ENCODE measurements at regions not wholly inside any gene's neighbourhood (a gene's known extent, or its start where the extent isn't known, plus 50 kb on each side); places are given as distances from the start of the nearest gene placed in this dataset.
"Not testable (repeated sequence)": the region's sequence is repeated elsewhere in the genome, so short reads cannot be mapped to it uniquely, and the experiment has no call there.

DNA sequence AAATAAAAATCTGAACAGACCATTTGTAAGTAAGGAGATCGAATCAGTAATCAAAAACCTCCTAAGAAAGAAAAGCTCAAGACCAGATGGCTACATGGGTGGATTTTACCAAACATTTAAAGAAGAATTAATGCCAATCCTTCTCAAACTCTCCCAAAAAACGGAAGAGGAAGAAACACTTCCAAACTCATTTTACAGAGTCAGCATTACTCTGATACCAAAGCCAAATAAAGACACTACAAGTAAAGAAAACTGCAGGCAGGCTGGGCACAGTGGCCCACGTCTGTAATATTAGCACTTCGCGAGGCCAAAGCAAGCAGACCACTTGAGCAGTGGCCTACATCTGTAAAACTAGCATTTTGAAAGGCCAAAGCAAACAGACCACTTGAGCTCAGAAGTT, 159.8 kb downstream of the DPY19L2 start:
- DNase-seq (ENCODE audit: low read depth) = no peak
- TF ChIP-seq, protein P1, sequence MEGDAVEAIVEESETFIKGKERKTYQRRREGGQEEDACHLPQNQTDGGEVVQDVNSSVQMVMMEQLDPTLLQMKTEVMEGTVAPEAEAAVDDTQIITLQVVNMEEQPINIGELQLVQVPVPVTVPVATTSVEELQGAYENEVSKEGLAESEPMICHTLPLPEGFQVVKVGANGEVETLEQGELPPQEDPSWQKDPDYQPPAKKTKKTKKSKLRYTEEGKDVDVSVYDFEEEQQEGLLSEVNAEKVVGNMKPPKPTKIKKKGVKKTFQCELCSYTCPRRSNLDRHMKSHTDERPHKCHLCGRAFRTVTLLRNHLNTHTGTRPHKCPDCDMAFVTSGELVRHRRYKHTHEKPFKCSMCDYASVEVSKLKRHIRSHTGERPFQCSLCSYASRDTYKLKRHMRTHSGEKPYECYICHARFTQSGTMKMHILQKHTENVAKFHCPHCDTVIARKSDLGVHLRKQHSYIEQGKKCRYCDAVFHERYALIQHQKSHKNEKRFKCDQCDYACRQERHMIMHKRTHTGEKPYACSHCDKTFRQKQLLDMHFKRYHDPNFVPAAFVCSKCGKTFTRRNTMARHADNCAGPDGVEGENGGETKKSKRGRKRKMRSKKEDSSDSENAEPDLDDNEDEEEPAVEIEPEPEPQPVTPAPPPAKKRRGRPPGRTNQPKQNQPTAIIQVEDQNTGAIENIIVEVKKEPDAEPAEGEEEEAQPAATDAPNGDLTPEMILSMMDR (IDR thresholded peaks at IDR 0.05; ENCODE audit: insufficient read depth, low read length) = no peak
- H3K4me3 ChIP-seq (ENCODE audit: low read depth, low read length) = no peak overlapping the region

DNA sequence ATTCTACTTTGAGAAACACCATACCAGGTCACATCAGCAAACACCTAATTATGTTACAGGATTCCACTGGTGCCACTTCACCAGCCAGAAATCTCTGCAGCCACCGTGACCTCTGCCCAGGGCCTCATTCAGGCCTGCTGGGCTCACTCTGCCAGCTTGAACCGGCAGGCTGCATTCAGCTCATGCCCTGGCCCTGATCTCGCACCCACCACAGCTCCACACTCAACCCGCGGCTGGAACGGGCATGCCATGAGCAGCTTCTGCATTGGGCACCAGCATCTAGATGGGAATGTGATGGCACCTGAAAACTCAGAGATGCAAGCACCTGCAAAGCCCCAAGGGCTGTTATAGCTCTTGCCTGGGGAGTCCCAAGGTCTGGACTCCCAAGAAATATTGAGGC, 168.7 kb downstream of the DPY19L2 start:
- TF ChIP-seq, protein P1 (IDR thresholded peaks at IDR 0.05; ENCODE audit: insufficient read depth, low read length) = no peak
- H3K4me3 ChIP-seq (ENCODE audit: low read depth, low read length) = no peak overlapping the region
- no peak for DNase-seq (ENCODE audit: low read depth)

DNA sequence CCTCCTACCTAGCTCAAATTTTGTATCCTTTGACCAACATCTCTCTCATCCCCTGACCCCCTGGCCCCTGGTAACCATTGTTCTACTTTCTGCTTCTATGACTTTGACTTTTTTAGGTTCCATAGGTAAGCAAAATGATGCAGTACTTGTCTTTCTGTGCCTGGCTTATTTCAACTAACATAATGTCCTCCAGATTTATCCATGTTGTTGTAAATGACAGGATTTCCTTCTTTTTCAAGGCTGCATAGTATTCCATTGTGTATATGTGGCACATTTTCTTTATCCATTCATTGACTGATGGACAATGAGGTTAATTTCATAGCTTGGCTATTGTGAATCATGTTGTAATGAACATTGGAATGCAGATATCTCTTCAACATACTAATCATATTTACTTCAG, 170.1 kb downstream of the DPY19L2 start:
- no peak overlapping the region for H3K4me3 ChIP-seq (ENCODE audit: low read depth, low read length)
- TF ChIP-seq, protein P1 (IDR thresholded peaks at IDR 0.05; ENCODE audit: insufficient read depth, low read length) = no peak
- DNase-seq (ENCODE audit: low read depth) = no peak

DNA sequence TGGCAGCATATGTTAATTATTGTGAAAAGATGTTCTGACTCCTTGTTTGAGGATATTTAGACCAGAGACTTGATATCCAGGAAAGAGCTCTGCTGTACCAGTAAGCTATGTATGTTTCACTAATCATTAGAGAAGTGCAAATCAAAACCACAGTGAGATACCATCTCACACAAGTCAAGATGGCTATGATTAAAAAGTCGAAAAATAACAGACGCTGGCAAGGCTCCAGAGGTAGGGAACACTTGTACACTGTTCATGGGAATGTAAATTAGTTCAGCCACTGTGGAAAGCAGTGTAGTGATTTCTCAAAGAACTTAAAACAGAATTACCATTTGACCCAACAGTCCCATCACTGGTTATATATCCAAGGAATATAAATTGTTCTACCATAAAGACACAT, 171.6 kb downstream of the DPY19L2 start:
- H3K4me3 ChIP-seq (ENCODE audit: low read depth, low read length) = no peak overlapping the region
- no peak for DNase-seq (ENCODE audit: low read depth)
- TF ChIP-seq, protein P1 (IDR thresholded peaks at IDR 0.05; ENCODE audit: insufficient read depth, low read length) = no peak

DNA sequence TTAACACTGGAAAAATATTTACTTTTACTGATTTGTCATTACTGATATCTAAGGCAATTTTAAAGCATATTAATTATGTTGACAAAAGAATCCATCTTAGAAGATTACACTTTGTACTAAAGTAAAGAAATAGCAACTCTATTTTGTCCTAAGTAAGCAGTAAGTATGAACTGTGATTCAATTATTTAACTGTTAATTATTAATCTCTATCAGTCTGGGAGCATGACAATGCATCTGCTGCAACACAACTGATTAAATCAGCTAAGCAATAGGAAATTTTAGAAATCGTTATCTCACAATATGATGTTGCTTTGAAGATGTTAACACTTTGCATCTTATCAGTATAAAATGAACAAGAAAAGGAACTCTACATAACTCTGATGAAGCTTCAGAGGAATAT, 172.3 kb downstream of the DPY19L2 start:
- TF ChIP-seq, protein P1 (IDR thresholded peaks at IDR 0.05; ENCODE audit: insufficient read depth, low read length) = no peak
- no peak overlapping the region for H3K4me3 ChIP-seq (ENCODE audit: low read depth, low read length)
- no peak for DNase-seq (ENCODE audit: low read depth)

DNA sequence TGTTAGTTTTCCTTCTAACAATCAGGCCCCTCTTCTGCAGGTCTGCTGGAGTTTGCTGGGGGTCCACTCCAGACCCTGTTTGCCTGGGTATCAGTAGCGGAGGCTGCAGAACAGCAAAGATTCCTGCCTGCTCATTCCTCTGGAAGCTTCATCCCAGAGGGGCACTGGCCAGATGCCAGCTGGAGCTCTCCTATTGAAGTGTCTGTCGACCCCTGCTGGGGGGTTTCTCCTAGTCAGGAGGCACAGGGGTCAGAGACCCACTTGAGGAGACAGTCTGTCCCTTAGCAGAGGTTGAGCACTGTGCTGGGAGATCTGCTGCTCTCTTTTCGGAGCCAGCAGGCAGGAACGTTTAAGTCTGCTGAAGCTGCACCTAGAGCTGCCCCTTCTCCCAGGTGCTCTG, 174.9 kb downstream of the DPY19L2 start:
- DNase-seq (ENCODE audit: low read depth); H3K4me3 ChIP-seq (ENCODE audit: low read depth, low read length): not testable (repeated sequence)

DNA sequence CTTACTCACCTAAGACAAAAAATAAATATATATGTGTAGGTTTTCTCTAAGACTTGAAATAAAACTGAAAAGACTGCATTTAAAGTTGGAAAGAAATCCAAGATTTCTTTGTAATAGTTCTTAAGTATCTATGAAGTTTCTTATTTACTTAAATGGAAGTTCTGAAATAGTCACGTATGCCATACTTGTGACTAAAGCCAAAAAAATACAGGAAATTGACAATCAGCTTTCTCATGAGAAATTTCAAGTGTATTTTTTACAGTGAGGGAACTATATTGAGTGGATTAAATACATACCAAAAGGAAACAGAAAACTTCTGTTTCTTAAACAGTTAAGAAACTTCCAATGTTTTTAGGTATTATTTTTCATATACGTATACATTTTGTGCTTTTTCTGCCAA, 188.1 kb downstream of the DPY19L2 start:
- DNase-seq (ENCODE audit: low read depth) = no peak
- TF ChIP-seq, protein P1 (IDR thresholded peaks at IDR 0.05; ENCODE audit: insufficient read depth, low read length) = no peak
- no peak overlapping the region for H3K4me3 ChIP-seq (ENCODE audit: low read depth, low read length)

Measured in fibroblast of the aortic adventitia (primary cell).